Sigmoid colon (tissue), 6 donors: ENCODE measurements at regions not wholly inside any gene's neighbourhood (a gene's known extent, or its start where the extent isn't known, plus 50 kb on each side); places are given as distances from the start of the nearest gene placed in this dataset.
"Not testable (repeated sequence)": the region's sequence is repeated elsewhere in the genome, so short reads cannot be mapped to it uniquely, and the experiment has no call there.

Source experiments
- DNase-seq: peaks from one replicate; pipeline ENCODE4 v3.0.0-alpha.2; 2019
- H3K27ac ChIP-seq, 4 donors: fragments of 200-600 bp; sonication (generic); one replicate each; pipeline ENCODE4 v1.5.1; 2016 to 2019; ENCODE audit warnings: mild to moderate bottlenecking in 1 of 4
- H3K27me3 ChIP-seq, 3 donors: fragments of 200-600 bp; sonication (generic); one replicate each; pipeline ENCODE4 v1.5.1; 2019; ENCODE audit warnings: mild to moderate bottlenecking in 1 of 3
- H3K36me3 ChIP-seq, 4 donors: fragments of 200-600 bp; sonication (generic); one replicate each; pipeline ENCODE4 v1.5.1; 2016 to 2019
- H3K4me1 ChIP-seq, 4 donors: fragments of 200-600 bp; sonication (generic); one replicate each; pipeline ENCODE4 v1.5.1; 2017 to 2019
- H3K4me3 ChIP-seq, 4 donors: fragments of 200-600 bp; sonication (generic); one replicate each; pipeline ENCODE4 v1.5.1; 2017 to 2019; ENCODE audit warnings: mild to moderate bottlenecking in 2 of 4, moderate library complexity in 1 of 4
- H3K9me3 ChIP-seq, 4 donors: fragments of 200-600 bp in 3 of 4; sonication (generic) in 3 of 4; one replicate each; pipeline versions ENCODE4 v1.5.1 to v1.6.1; 2013 to 2019
- CTCF ChIP-seq, 4 experiments: fragments of 450-650 bp in 3 of 4; fragments of 200-600 bp in 1 of 4; IDR thresholded peaks; one replicate each; pipeline ENCODE4 v1.5.1; 2016 to 2019; ENCODE audit warnings: antibody characterized with exemption in 4 of 4, mild to moderate bottlenecking in 3 of 4, moderate library complexity in 2 of 4
- EP300 ChIP-seq, 4 donors: sonication (generic); formaldehyde crosslinking; IDR thresholded peaks; one replicate each; pipeline ENCODE4 v1.6.1; 2017; ENCODE audit warnings: antibody characterized with exemption in 4 of 4
- POLR2A ChIP-seq, 2 donors: fragments of 450-650 bp; IDR thresholded peaks; one replicate each; pipeline ENCODE4 v1.6.1; 2016; ENCODE audit warnings: antibody characterized with exemption in 2 of 2, mild to moderate bottlenecking in 2 of 2, moderate library complexity in 2 of 2
- POLR2AphosphoS5 ChIP-seq, 4 donors: sonication (generic); formaldehyde crosslinking; IDR thresholded peaks; one replicate each; pipeline ENCODE4 v1.6.1; 2017; ENCODE audit warnings: antibody characterized with exemption in 4 of 4
- WGBS, 2 donors: extraction: QIAGEN DNeasy Blood & Tissue Kit; methylation state at CpG; one replicate each; pipeline ENCODE4 v1.1.7; 2013; 5-methylcytosine and 5-hydroxymethylcytosine counted together
- intact Hi-C: fragments of 100-400 bp; cut with DNase I; formaldehyde crosslinking; loops from one replicate; pipeline ENCODE4 v1.15.1; 2023
- donor health status: healthy with polysubstance abuse.
- donor health status: healthy.

- H3K4me1 ChIP-seq, result peaks cover 0 to 14% (median 3%) of the 10 kb centered on the region in 4 donors
- no peak overlapping the region for H3K4me3 ChIP-seq
- intact Hi-C loops, result no loop called here
- 61 to 68% methylated on average over 8 of the region's 8 CpGs for WGBS, 2 donors
- no peaks in the 10 kb centered on the region for H3K27me3 ChIP-seq
- H3K36me3 ChIP-seq, result no peaks in the 10 kb centered on the region
- no peaks in the 10 kb centered on the region for H3K9me3 ChIP-seq
- H3K27ac ChIP-seq, result no peak overlapping the region
- TF ChIP-seq POLR2A (IDR thresholded peaks at IDR 0.05) (no peak), EP300 (IDR thresholded peaks at IDR 0.05) (no peak), POLR2AphosphoS5 (IDR thresholded peaks at IDR 0.05) (no peak), CTCF (IDR thresholded peaks at IDR 0.05) (no peak)
- DNase-seq, result no peak
These were observed 211.6 kb upstream of the ZNF217 start for GRCh38 chr20:53804920-53805894.

GRCh38 chr20:53804308-53804707 lies 210.7 kb upstream of the ZNF217 start:
- intact Hi-C loops, H3K9me3 ChIP-seq, H3K27ac ChIP-seq, H3K36me3 ChIP-seq, H3K27me3 ChIP-seq, H3K4me3 ChIP-seq, DNase-seq: not testable (repeated sequence)
- WGBS, 2 donors, result 87 to 88% methylated on average over 7 of the region's 7 CpGs
- peaks cover 0 to 14% (median 3%) of the 10 kb centered on the region in 4 donors for H3K4me1 ChIP-seq

- TF ChIP-seq CTCF (IDR thresholded peaks at IDR 0.05) (no peak), POLR2AphosphoS5 (IDR thresholded peaks at IDR 0.05) (no peak), EP300 (IDR thresholded peaks at IDR 0.05) (no peak), POLR2A (IDR thresholded peaks at IDR 0.05) (no peak)
- intact Hi-C loops, result no loop called here
- no peaks in the 10 kb centered on the region for H3K27me3 ChIP-seq
- H3K27ac ChIP-seq, result no peak overlapping the region
- no peak for DNase-seq
- H3K4me1 ChIP-seq, result peaks cover 0 to 14% (median 3%) of the 10 kb centered on the region in 4 donors
- H3K4me3 ChIP-seq, result no peak overlapping the region
- WGBS, 2 donors, result 79 to 86% methylated on average over 6 of the region's 6 CpGs
- H3K9me3 ChIP-seq, result no peaks in the 10 kb centered on the region
- H3K36me3 ChIP-seq, result no peaks in the 10 kb centered on the region
These were observed 210.0 kb upstream of the ZNF217 start for GRCh38 chr20:53803492-53804155.

GRCh38 chr20:53801609-53802370 lies 208.2 kb upstream of the ZNF217 start:
- intact Hi-C loops, result no loop called here

More at GRCh38 chr20:53801609-53802370, 208.2 kb upstream of the ZNF217 start:
- peaks cover 0 to 14% (median 3%) of the 10 kb centered on the region in 4 donors for H3K4me1 ChIP-seq
- H3K9me3 ChIP-seq, result no peaks in the 10 kb centered on the region
- H3K27me3 ChIP-seq, result no peaks in the 10 kb centered on the region
- TF ChIP-seq CTCF (IDR thresholded peaks at IDR 0.05), result no peak
- no peak for TF ChIP-seq POLR2AphosphoS5 (IDR thresholded peaks at IDR 0.05)
- TF ChIP-seq POLR2A (IDR thresholded peaks at IDR 0.05), result no peak
- TF ChIP-seq EP300 (IDR thresholded peaks at IDR 0.05), result no peak
- 28 to 74% methylated on average over 17 of the region's 17 CpGs for WGBS, 2 donors
- no peaks in the 10 kb centered on the region for H3K36me3 ChIP-seq
- no peak overlapping the region for H3K27ac ChIP-seq
- no peak for DNase-seq
- no peak overlapping the region for H3K4me3 ChIP-seq
